ENCODE measurements at regions not wholly inside any gene's neighbourhood (a gene's known extent, or its start where the extent isn't known, plus 50 kb on each side); places are given as distances from the start of the nearest gene placed in this dataset.

GRCh38 chr13:79196843-79197242 is 209.2 kb downstream of the RBM26 start:
- Histone ChIP-seq H3K4me1 (no peaks in the 10 kb centered on the region), H3K36me3 (no peaks in the 10 kb centered on the region), H3K4me3 (no peak overlapping the region), H3K9me3 (no peaks in the 10 kb centered on the region), H3K27ac (no peak overlapping the region), H3K27me3 (no peaks in the 10 kb centered on the region)
- no peak for DNase-seq
- ATAC-seq: no peak
- no peak for TF ChIP-seq CTCF (IDR thresholded peaks at IDR 0.05)
- intact Hi-C loops (cut with DNase I): no loop called here

GRCh38 chr13:79196366-79196765 is 209.7 kb downstream of the RBM26 start:
- H3K9me3 ChIP-seq: no peaks in the 10 kb centered on the region
- no peak for DNase-seq
- H3K27me3 ChIP-seq: no peaks in the 10 kb centered on the region
- no peak overlapping the region for H3K27ac ChIP-seq
- no peak for TF ChIP-seq CTCF (IDR thresholded peaks at IDR 0.05)
- H3K4me3 ChIP-seq: no peak overlapping the region
- no peaks in the 10 kb centered on the region for H3K4me1 ChIP-seq
- H3K36me3 ChIP-seq: no peaks in the 10 kb centered on the region
- ATAC-seq: no peak
- intact Hi-C loops (cut with DNase I): no loop called here

- Histone ChIP-seq H3K4me3 (no peak overlapping the region), H3K4me1 (no peaks in the 10 kb centered on the region), H3K9me3 (no peaks in the 10 kb centered on the region), H3K27me3 (no peaks in the 10 kb centered on the region), H3K27ac (no peak overlapping the region), H3K36me3 (no peaks in the 10 kb centered on the region)
- TF ChIP-seq CTCF (IDR thresholded peaks at IDR 0.05): no peak
- intact Hi-C loops (cut with DNase I): no loop called here
- DNase-seq: no peak
- no peak for ATAC-seq
Measured at GRCh38 chr13:79194727-79195126, 211.3 kb downstream of the RBM26 start.

- Histone ChIP-seq H3K4me1 (no peaks in the 10 kb centered on the region), H3K9me3 (no peaks in the 10 kb centered on the region), H3K36me3 (no peaks in the 10 kb centered on the region), H3K27me3 (no peaks in the 10 kb centered on the region), H3K4me3 (no peak overlapping the region), H3K27ac (no peak overlapping the region)
- TF ChIP-seq CTCF (IDR thresholded peaks at IDR 0.05): no peak
- intact Hi-C loops (cut with DNase I): no loop called here
- DNase-seq: no peak
- ATAC-seq: peak; percentile 30
Measured at GRCh38 chr13:79194272-79194671, 211.8 kb downstream of the RBM26 start.

GRCh38 chr13:79191501-79191900 is 214.6 kb downstream of the RBM26 start:
- DNase-seq (no peak), ATAC-seq (peak; percentile 34)
- Histone ChIP-seq H3K9me3 (no peaks in the 10 kb centered on the region), H3K4me1 (no peaks in the 10 kb centered on the region), H3K4me3 (no peak overlapping the region), H3K27ac (no peak overlapping the region), H3K36me3 (no peaks in the 10 kb centered on the region), H3K27me3 (no peaks in the 10 kb centered on the region)
- intact Hi-C loops (cut with DNase I): no loop called here
- TF ChIP-seq CTCF (IDR thresholded peaks at IDR 0.05): no peak

- Histone ChIP-seq H3K4me3 (no peak overlapping the region), H3K4me1 (no peaks in the 10 kb centered on the region), H3K27me3 (no peaks in the 10 kb centered on the region), H3K9me3 (no peaks in the 10 kb centered on the region), H3K36me3 (no peaks in the 10 kb centered on the region), H3K27ac (no peak overlapping the region)
- TF ChIP-seq CTCF (IDR thresholded peaks at IDR 0.05): no peak
- DNase-seq: no peak
- no peak for ATAC-seq
- intact Hi-C loops (cut with DNase I): no loop called here
Measured at GRCh38 chr13:79190932-79191331, 215.1 kb downstream of the RBM26 start.

Data from upper lobe of right lung (tissue), 1 donor.